HepG2 (cell line): ENCODE measurements at regions not wholly inside any gene's neighbourhood (a gene's known extent, or its start where the extent isn't known, plus 50 kb on each side); places are given as distances from the start of the nearest gene placed in this dataset.
A peak's percentile ranks its signal among the peaks of the same experiment; 100 is the strongest.

Source experiments
- ATF1 ChIP-seq: IDR thresholded peaks from 2 replicates; pipeline ENCODE4 v1.6.1; 2016; ENCODE audit warnings: mild to moderate bottlenecking, control low read depth
- CC2D1A ChIP-seq: sonication (generic); formaldehyde crosslinking; IDR thresholded peaks from 2 replicates; pipeline ENCODE4 v1.8.1; 2023; ENCODE audit warnings: mild to moderate bottlenecking, missing genetic modification reagents
- CCAR2 ChIP-seq: fragments of 200-400 bp; formaldehyde crosslinking; optimal IDR thresholded peaks from 2 replicates; pipeline ENCODE3; 2018; ENCODE audit warnings: low read depth, mild to moderate bottlenecking, low read length, moderate library complexity
- DR1 ChIP-seq: sonication (generic); formaldehyde crosslinking; IDR thresholded peaks from 2 replicates; pipeline ENCODE4 v1.8.0; 2021; ENCODE audit warnings: mild to moderate bottlenecking, missing genetic modification reagents, inconsistent platforms
- IRF2 ChIP-seq: IDR thresholded peaks from 2 replicates; pipeline ENCODE4 v1.6.1; 2018; ENCODE audit warnings: missing genetic modification reagents, missing compliant biosample characterization
- IRX3 ChIP-seq: sonication (generic); formaldehyde crosslinking; IDR thresholded peaks from 2 replicates; pipeline ENCODE4 v1.8.1; 2023; ENCODE audit warnings: mild to moderate bottlenecking, low read depth, missing genetic modification reagents, borderline replicate concordance
- JUND ChIP-seq: sonication (generic); formaldehyde crosslinking; IDR thresholded peaks from 2 replicates; pipeline ENCODE4 v1.8.0; 2022; ENCODE audit warnings: mild to moderate bottlenecking, missing genetic modification reagents
- MAFF ChIP-seq: IDR thresholded peaks from 2 replicates; pipeline ENCODE4 v1.6.1; 2011; ENCODE audit warnings: low read depth, low read length, improper control_type of control experiment
- RFXAP ChIP-seq: sonication (generic); formaldehyde crosslinking; IDR thresholded peaks from 2 replicates; pipeline ENCODE4 v1.4.0; 2020; ENCODE audit warnings: missing genetic modification reagents, borderline replicate concordance
- SAFB2 ChIP-seq: sonication (generic); formaldehyde crosslinking; IDR thresholded peaks from 2 replicates; pipeline ENCODE4 v1.5.1; 2020; ENCODE audit warnings: missing genetic modification reagents, low read depth, mild to moderate bottlenecking, borderline replicate concordance
- SCMH1 ChIP-seq: sonication (generic); formaldehyde crosslinking; IDR thresholded peaks from 2 replicates; pipeline ENCODE4 v1.9.0; 2021; ENCODE audit warnings: missing genetic modification reagents, mild to moderate bottlenecking, borderline replicate concordance
- ZFP41 ChIP-seq: sonication (generic); formaldehyde crosslinking; IDR thresholded peaks from 2 replicates; pipeline ENCODE4 v1.4.0; 2020; ENCODE audit warnings: mild to moderate bottlenecking, missing genetic modification reagents, borderline replicate concordance
- ZSCAN30 ChIP-seq: sonication (generic); formaldehyde crosslinking; IDR thresholded peaks from 2 replicates; pipeline ENCODE4 v1.5.0; 2020; ENCODE audit warnings: mild to moderate bottlenecking, missing genetic modification reagents
- TF ChIP-seq, protein P1 (sequence below): sonication (generic); formaldehyde crosslinking; IDR thresholded peaks from 2 replicates; pipeline ENCODE4 v1.8.1; 2023; ENCODE audit warnings: mild to moderate bottlenecking, missing genetic modification reagents, borderline replicate concordance
- TF ChIP-seq, protein P2 (sequence below): sonication (generic); formaldehyde crosslinking; IDR thresholded peaks from 2 replicates; pipeline ENCODE4 v1.4.0; 2020; ENCODE audit warnings: missing genetic modification reagents, borderline replicate concordance
- TF ChIP-seq, protein P3 (sequence below): sonication (generic); formaldehyde crosslinking; IDR thresholded peaks from 2 replicates; pipeline ENCODE4 v1.5.0; 2020; ENCODE audit warnings: missing genetic modification reagents, mild to moderate bottlenecking, borderline replicate concordance
- TF ChIP-seq, protein P4 (sequence below): sonication (generic); formaldehyde crosslinking; IDR thresholded peaks from 2 replicates; pipeline ENCODE4 v1.4.0; 2020; ENCODE audit warnings: missing genetic modification reagents, mild to moderate bottlenecking, borderline replicate concordance
- TF ChIP-seq, protein P5 (sequence below): fragments of 450-650 bp; IDR thresholded peaks from 2 replicates; pipeline ENCODE4 v1.6.1; 2016
- TF ChIP-seq, protein P6 (sequence below): sonication (generic); formaldehyde crosslinking; IDR thresholded peaks from 2 replicates; pipeline ENCODE4 v1.4.0; 2020; ENCODE audit warnings: mild to moderate bottlenecking, missing genetic modification reagents

DNA sequence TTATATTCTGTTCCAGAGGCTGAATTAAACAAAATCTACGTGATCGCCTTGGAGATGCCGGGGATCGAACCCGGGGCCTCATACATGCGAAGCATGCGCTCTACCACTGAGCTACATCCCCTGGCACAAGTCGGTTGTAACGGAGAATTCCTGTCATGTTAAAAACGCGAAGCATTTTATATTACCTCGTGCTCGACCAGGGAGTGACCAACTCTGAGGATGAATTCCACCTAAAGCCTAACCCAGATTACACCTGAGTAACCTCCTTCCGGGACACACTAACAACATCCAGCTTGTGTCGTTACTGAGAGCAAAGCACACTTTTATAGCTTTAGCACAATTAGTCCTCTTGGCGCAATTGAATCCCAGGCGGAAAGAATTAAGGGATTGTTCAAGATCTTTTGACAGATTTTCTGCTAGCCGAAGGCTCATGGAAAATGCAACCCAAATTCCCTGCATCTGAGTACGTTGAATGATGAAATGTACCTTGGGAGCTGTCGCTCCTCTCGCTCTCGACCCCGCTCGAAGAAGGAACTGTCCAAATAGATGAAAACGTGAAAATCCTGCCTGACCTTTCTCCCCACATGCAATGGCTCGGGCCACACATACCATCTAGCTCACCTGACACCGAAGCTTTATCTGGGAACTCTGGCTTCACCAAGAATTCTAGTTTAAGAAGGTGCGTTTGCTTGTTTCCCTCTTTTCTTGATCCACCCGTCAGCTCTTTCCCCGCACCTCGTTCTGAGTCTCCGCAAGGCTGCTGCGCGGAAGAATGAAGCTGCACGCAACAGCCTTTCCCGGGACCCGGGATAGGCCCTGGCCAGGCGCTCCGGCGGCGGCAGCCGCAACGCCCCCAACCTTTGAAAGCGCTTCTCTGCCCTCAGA lies 148.3 kb downstream of the GPX5 start (continued):
- TF ChIP-seq, protein P1, sequence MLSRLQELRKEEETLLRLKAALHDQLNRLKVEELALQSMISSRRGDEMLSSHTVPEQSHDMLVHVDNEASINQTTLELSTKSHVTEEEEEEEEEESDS (CRISPR knock-in tag) = no peak
- TF ChIP-seq, protein P2, sequence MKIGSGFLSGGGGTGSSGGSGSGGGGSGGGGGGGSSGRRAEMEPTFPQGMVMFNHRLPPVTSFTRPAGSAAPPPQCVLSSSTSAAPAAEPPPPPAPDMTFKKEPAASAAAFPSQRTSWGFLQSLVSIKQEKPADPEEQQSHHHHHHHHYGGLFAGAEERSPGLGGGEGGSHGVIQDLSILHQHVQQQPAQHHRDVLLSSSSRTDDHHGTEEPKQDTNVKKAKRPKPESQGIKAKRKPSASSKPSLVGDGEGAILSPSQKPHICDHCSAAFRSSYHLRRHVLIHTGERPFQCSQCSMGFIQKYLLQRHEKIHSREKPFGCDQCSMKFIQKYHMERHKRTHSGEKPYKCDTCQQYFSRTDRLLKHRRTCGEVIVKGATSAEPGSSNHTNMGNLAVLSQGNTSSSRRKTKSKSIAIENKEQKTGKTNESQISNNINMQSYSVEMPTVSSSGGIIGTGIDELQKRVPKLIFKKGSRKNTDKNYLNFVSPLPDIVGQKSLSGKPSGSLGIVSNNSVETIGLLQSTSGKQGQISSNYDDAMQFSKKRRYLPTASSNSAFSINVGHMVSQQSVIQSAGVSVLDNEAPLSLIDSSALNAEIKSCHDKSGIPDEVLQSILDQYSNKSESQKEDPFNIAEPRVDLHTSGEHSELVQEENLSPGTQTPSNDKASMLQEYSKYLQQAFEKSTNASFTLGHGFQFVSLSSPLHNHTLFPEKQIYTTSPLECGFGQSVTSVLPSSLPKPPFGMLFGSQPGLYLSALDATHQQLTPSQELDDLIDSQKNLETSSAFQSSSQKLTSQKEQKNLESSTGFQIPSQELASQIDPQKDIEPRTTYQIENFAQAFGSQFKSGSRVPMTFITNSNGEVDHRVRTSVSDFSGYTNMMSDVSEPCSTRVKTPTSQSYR (CRISPR knock-in tag) = no peak
- TF ChIP-seq IRF2 (CRISPR knock-in tag) (no peak; the same call in 1 of the 2 replicates), DR1 (CRISPR knock-in tag) (no peak; the same call in 1 of the 2 replicates), RFXAP (CRISPR knock-in tag) (no peak), ZFP41 (CRISPR knock-in tag) (no peak), SCMH1 (CRISPR knock-in tag) (no peak), JUND (CRISPR knock-in tag) (no peak), CCAR2 (no peak), ZSCAN30 (no peak), ATF1 (CRISPR knock-in tag) (peak; percentile 67), IRX3 (CRISPR knock-in tag) (peak; percentile 47; the same call in 1 of the 2 replicates), CC2D1A (CRISPR knock-in tag) (no peak), MAFF (no peak), SAFB2 (no peak)
- TF ChIP-seq, protein P3, sequence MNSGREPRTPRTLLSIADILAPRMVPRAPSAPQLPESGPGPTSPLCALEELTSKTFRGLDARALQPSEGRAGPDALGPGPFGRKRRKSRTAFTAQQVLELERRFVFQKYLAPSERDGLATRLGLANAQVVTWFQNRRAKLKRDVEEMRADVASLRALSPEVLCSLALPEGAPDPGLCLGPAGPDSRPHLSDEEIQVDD = no peak
- TF ChIP-seq, protein P4, sequence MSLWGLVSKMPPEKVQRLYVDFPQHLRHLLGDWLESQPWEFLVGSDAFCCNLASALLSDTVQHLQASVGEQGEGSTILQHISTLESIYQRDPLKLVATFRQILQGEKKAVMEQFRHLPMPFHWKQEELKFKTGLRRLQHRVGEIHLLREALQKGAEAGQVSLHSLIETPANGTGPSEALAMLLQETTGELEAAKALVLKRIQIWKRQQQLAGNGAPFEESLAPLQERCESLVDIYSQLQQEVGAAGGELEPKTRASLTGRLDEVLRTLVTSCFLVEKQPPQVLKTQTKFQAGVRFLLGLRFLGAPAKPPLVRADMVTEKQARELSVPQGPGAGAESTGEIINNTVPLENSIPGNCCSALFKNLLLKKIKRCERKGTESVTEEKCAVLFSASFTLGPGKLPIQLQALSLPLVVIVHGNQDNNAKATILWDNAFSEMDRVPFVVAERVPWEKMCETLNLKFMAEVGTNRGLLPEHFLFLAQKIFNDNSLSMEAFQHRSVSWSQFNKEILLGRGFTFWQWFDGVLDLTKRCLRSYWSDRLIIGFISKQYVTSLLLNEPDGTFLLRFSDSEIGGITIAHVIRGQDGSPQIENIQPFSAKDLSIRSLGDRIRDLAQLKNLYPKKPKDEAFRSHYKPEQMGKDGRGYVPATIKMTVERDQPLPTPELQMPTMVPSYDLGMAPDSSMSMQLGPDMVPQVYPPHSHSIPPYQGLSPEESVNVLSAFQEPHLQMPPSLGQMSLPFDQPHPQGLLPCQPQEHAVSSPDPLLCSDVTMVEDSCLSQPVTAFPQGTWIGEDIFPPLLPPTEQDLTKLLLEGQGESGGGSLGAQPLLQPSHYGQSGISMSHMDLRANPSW (CRISPR knock-in tag) = no peak
- TF ChIP-seq, protein P5, sequence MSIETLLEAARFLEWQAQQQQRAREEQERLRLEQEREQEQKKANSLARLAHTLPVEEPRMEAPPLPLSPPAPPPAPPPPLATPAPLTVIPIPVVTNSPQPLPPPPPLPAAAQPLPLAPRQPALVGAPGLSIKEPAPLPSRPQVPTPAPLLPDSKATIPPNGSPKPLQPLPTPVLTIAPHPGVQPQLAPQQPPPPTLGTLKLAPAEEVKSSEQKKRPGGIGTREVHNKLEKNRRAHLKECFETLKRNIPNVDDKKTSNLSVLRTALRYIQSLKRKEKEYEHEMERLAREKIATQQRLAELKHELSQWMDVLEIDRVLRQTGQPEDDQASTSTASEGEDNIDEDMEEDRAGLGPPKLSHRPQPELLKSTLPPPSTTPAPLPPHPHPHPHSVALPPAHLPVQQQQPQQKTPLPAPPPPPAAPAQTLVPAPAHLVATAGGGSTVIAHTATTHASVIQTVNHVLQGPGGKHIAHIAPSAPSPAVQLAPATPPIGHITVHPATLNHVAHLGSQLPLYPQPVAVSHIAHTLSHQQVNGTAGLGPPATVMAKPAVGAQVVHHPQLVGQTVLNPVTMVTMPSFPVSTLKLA = no peak
- TF ChIP-seq, protein P6, sequence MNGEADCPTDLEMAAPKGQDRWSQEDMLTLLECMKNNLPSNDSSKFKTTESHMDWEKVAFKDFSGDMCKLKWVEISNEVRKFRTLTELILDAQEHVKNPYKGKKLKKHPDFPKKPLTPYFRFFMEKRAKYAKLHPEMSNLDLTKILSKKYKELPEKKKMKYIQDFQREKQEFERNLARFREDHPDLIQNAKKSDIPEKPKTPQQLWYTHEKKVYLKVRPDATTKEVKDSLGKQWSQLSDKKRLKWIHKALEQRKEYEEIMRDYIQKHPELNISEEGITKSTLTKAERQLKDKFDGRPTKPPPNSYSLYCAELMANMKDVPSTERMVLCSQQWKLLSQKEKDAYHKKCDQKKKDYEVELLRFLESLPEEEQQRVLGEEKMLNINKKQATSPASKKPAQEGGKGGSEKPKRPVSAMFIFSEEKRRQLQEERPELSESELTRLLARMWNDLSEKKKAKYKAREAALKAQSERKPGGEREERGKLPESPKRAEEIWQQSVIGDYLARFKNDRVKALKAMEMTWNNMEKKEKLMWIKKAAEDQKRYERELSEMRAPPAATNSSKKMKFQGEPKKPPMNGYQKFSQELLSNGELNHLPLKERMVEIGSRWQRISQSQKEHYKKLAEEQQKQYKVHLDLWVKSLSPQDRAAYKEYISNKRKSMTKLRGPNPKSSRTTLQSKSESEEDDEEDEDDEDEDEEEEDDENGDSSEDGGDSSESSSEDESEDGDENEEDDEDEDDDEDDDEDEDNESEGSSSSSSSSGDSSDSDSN (CRISPR knock-in tag) = no peak; the same call in 1 of the 2 replicates
